Limb (tissue), 2 donors: ENCODE measurements at regions not wholly inside any gene's neighbourhood (a gene's known extent, or its start where the extent isn't known, plus 50 kb on each side); places are given as distances from the start of the nearest gene placed in this dataset.
"Not testable (repeated sequence)": the region's sequence is repeated elsewhere in the genome, so short reads cannot be mapped to it uniquely, and the experiment has no call there.

Experiments
- DNase-seq, 2 donors: peaks; one replicate each; pipeline ENCODE4 v3.0.0-alpha.2; 2016; ENCODE audit errors: extremely low spot score in 2 of 2

DNA sequence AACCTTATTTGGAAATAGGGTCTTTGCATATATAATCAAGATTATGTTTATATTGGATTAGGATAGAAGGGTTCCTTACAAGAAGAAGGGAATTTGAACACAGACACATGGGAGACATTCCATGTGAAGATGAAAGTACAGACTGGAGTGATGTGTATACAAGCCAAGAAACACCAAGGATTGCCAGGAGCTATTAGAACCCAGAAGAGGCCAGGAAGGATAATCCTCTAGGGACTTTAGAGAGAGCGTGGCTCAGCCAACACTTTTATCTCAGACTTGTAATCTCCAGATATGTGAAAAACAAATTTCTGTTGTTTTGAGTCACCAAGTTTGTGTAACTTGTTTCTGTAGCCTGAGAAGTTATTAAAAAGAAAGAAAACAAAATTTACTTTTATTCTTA lies 1173.9 kb upstream of the CITED2 start:
- no peak for DNase-seq

DNA sequence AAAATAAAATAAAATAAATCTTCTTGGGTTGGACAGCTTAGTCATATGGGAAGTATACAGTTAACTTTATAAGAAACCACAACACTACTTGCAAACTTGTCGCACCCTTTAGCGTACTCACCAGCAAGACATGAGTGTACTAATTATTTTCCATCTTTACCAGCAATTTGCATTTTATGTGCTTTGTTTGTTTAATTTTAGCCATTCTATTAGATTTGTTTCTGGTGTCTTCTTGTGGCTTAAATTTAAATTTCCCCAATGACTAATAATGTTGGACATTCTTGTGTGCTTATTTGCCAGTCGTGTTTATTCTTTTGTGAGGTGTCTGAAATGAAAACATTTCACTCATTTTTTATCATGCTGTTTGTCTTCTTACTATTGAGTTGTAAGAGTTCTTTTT lies 1172.2 kb upstream of the CITED2 start:
- DNase-seq, result no peak

DNA sequence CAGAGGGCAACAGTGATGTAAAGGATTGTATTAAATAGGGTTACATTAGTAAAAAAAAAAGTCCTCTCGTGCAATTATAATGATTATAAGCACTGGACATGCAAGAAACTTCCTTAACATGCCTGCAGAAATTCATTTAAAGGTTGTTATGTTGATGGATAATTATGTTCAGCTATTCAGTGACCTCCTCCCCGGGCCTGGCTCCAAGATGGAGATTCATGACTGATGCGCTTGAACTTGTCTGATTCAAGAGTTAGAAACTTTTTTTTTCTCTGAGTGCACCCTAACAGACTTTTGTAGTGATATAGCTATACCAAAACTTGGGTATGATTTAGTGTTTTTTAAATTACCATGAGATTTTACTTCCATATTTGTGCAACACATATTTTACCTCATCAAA lies 1170.0 kb upstream of the CITED2 start:
- no peak for DNase-seq

DNA sequence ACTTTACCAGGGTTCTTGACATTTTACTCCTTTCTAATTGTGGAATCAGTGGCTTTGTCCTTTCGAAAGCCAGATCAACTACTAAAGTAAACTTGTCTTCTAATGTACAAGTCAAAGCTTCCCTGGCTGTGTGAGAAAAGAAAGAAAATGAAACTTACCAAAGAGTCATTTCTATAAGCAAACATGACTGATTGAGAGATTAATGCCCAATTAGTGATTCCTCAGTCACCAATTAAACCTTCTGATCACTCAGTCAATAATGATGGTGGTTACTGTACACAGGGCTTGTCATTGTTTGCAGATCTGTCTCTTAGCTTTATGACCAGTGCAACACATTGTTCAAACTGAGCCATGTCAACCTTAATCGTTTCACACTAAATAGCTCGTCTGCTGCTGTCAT lies 1168.4 kb upstream of the CITED2 start:
- DNase-seq, result no peak

DNA sequence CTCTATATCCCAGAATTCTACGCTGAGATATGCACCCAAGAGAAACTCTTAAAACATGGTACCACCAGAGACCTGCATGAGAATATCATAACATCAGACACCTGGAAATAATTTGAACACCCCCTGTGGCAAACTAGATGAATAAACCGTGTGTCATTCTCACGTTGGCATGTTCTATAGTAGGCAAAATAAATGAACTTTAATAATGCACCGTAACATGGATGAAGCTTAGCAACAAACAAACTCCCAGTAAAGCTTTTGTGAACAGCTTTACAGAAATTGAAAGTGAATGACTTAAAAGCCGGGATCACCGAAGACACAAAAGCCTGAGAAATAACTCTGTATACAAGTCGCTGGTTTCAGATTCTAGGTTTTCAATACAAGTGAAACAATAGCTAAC lies 1166.8 kb upstream of the CITED2 start:
- DNase-seq, result no peak

DNA sequence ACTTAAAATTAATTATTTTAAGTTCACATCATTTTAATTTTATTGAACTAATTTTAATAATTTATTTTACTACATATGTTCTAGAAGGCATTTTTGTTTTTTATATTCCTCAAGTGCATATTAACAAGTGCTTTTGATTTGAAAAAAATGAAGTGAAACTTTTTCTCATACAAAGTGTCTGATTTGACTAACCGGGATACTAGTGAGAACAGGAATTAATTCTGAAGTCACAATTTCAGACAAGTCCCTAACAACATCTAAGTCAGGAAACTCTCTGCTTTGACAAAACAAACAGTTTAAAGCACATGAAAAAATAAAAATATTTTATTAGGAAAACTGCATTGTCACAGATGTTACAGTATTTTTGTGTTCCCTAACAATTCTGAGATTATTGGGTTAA lies 1166.3 kb upstream of the CITED2 start:
- no peak for DNase-seq

DNA sequence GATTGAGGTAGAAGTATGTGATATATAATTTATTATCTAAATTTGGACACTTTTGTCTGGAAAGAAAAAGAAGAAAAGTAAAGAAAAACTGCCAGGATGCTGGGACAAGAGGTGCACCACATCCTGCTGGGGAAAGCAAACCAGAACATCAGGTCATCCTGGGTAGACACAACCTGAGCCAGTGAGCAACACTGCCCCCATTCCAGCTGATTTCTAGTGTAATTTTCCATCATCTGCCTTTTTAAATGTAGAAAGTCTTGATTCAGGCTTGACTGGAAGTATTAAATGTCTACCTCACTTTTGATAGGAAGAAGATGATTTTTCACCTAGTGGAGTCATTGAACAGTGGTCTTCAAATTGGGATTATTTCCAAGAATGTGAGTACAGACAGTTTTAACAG lies 1164.5 kb upstream of the CITED2 start:
- no peak for DNase-seq

DNA sequence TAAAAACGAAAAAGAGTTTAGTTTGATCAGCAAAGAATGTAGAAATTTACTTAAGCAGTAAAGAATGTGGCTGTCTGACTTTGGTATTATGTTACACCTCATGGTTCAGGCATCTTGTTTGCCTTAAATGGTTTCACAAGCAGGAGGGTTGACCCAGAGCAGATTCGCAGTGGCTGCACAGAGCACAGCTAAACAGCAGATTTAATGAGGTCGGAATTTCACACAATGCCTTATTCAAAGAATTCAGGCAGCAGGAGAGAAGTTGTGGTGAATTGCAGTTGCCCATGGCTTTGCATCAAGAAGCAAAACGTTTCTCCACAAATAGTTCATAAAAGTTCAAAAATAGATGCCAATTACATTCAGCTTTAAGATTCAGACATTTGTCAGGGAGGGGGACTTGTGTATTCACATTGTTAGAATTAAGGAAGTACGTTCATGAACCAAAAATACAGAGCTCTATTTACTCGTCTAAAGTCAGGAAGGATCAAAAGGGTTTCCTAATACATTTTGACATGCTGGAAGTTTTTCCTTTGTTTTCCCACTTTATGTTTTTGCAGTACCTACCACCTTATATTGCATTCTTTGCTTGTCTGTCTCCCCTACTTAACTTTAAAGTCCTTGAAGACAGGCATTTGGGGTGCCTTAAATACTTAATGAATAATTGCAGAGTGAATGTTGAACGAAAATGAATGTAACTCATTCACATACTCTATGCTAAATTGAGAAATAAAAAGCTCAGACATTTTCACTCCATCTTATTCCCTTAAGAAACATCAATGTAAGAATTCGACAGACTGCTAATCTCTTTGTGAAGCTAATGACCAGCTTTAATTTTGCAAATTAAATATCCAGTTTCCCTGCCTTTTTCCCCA lies 1163.6 kb upstream of the CITED2 start:
- DNase-seq, result peak; percentile 32 to 72

DNA sequence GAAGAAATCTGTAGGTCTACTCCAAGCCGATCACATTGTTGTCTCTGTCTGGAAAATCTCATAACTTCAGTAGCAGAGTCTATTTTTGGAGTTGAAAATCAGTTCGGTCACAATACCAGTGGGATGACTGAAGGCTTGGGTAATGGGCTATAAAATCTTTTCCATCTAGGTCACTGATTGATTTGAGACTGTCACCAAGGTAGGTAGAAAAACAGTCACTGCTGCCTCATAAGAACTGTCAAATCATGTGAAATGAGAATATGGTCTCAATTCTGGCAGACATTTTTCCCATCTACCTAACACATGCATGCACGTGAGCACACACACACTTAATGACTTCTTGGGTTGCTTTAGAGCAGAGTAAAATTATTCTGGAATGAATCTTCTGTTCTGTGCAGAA lies 1162.8 kb upstream of the CITED2 start:
- peak in 1 of 2 donors; percentile 21 for DNase-seq

DNA sequence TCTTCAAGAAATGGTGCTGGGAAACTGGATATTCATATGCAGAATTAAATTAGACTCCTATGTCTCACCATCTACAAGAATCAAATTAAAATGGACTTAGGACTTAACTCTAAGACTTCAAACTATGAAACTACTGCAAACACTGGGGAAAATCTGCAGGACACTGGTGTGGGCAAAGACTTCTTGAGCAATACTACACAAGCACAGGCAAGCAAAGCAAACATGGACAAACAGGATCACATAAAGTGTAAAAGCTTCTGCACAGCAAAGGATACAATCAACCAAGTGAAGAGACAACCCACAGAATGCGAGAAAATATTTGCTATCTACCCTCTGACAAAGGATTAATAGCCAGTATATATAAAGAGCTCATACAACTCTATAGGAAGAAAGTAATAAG lies 1161.1 kb upstream of the CITED2 start:
- DNase-seq, result no peak

DNA sequence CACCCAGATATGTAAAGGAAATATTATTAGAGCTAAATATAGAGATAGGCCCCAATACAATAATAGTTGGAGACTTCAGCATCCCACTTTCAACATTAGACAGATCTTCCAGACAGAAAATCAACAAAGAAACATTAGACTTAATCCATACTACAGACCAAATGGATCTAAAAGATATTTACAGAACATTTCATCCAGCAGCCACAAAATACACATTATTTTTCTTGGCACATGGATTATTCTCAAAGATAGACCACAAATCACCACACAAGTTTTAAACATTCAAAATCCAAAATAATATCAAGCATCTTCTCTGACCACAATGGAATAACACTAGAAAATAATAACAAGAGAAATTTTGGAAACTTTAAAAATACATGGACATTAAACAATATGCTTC lies 1159.1 kb upstream of the CITED2 start:
- DNase-seq, result no peak

DNA sequence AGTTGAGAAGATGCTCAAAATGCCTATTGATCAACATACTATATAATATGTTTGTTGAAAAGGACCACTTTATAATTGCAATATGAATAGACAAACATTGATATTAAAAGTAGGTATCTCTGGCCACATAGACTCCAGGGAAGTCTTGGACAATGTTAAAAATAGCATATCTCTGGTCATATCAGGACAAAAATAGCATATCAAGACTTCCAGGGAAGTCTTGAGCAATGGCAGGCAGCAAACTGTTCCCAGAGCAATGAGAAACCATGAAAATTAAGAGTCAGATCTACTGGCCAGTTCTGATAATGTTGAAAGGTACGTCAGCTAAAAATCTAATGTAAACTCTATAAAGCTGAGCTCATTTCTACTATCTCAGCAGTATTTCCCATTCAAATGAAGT lies 1130.3 kb upstream of the CITED2 start:
- no peak for DNase-seq

DNA sequence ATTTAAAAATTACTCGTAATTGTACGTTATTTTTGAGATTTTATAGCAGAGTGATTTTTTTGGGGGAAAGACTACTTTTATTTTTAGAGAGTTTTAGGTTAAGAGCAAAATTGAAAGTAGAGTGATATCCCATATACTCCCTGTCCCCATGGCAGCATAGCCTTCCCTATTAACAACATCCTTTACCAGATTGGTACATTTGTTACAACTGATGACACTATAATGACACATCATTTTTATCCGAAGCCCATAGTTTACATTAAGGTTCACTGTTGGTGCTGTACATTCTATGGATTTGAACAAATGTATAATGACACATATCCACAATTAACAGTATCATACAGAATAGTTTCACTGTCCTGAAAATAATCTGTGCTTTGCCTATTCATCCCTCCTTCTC lies 1126.4 kb upstream of the CITED2 start:
- DNase-seq, result no peak

DNA sequence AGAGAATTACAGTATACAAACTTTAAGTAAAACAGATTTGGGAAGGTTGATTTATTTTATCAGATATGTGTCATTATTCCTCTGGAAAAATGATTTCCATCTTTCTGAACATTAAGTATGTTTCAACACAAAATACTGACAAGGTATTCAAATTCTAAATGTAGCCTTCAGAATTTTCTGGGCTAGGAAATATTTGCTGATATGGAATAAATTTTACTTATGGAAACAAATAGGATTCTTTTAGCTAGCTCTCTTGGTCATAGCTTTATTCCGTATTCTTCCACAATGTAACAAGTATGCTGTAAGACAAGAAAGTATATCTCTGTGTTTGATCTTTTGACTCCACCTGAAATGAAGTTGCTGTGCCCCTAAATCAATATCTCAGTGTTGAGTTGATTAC lies 1125.2 kb upstream of the CITED2 start:
- no peak for DNase-seq

DNA sequence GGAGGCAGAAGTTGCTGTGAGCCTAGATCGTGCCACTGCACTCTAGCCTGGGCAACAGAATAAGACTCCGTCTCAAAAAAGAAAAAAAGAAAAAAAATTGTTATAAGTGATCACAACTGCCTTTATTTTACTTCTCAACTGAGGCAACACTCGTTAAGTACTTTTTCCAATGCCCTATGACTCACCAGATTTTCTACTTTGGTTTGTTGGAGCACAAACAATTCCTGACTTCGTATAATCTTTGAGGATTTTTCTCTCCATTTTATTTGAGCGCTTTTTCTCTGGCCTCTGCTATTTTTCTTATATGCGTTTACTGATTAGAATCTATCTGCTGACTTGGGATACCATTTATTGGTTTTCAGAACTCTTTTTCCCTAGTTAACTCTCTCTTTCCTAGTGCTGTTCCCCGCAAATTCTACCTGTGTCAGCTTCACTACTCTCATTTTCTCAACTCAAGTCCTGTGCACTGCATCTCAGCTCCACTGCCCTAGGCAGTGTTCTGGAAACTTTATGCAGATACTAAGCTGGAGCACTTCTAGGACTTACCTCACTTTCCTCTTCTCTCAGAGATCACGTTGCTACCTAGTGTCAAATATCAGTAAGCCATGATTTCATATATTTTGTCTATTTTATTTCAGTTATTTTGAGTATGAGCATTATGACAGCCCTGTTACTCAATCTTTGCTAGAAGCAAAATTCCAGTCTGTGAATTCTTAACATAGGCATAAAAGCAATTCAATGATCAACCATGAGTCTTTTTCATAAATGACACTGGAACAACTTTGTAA lies 1120.1 kb upstream of the CITED2 start:
- no peak for DNase-seq

DNA sequence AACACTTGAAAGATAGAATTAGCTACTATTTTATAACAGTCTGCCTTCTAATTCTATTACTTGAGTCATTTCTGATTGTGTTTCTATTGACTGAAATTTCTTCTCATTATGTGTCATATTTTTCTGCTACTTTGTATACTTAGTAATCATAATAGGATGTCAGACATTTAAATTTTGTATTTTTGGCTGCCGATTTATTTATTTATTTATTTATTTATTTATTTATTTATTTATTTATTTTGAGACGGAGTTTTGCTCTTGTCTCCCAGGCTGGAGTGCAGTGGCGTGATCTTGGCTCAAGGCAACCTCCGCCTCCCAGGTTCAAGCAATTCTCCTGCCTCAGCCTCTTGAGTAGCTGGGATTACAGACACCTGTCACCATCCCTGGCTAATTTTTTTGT lies 1119.0 kb upstream of the CITED2 start:
- DNase-seq, result not testable (repeated sequence)

DNA sequence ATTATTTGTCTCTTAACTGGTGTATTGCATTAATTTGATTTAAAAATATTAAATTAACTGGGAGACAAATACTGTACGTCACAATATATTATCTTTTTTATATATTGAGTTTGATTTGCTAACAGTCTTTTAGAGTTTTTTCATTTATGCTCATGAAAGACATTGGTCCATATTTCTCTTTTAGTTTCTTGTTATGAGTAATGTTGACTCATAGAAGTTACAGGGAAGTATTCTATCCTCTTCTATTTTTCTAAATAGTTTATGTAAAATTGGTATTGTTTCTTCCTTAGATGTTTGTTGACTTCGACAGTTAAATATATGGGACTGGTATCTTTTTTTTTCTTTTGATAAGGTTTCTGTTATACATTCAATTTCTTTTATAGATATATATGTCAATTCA lies 1115.6 kb upstream of the CITED2 start:
- DNase-seq, result no peak

DNA sequence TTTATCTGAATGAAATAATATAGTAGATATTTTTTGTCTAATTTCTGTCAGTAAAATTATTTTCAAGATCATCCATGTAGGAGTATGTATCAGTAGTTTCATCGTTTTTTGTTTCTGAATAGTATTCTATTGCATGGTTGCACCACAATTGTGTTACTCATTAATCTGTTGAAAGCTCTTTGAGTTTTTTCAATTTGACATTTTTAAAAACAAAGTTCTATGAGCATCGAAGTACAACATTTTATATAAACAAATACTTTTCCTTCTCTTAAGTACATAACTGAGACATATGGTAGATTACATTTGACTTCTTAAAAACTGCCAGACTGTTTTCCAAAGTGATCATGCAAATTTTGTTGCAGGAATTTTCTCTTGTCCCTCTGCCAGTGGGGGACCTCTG lies 1113.1 kb upstream of the CITED2 start:
- DNase-seq, result no peak

DNA sequence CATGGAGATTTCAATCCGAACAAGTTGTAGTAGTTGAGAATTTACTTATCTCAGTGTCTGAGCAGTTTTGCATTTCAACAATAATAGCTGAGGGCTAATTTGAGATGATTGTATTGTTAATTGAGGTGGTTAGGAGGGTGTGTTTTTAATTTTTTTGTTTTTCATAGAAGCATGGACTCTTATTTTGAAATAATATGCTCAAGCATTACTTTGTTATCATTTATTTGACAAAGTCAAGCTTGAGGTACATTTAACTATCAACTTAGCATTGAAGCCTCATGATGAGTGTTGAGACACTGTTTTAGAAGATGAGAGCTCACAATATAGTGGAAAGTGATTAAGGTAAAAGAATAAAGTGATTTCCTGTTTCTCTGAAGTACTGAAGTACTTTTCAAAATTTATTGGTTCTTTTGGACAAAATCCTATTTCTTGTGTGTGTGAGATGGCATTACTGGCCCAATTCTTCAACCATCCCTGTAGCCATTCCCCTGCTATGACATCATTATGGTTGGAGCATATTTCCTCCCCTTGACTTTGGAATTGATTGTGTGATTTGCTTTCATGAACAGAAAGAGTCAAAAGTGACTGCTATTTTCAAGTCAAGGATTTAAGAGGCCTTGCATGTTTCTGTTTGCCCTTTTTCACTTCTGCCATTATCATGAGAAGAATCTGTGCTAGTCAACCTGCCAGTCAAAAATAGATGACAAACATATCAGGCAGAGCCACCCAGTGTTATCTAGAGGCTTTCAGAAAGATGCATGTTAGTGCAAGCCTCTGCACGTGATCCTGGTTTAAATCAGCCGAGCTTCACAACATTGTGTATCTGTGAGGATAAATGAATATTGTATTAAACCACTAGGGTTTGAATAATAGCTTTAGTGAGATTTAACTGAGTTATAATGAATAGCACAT lies 1112.3 kb upstream of the CITED2 start:
- no peak for DNase-seq

DNA sequence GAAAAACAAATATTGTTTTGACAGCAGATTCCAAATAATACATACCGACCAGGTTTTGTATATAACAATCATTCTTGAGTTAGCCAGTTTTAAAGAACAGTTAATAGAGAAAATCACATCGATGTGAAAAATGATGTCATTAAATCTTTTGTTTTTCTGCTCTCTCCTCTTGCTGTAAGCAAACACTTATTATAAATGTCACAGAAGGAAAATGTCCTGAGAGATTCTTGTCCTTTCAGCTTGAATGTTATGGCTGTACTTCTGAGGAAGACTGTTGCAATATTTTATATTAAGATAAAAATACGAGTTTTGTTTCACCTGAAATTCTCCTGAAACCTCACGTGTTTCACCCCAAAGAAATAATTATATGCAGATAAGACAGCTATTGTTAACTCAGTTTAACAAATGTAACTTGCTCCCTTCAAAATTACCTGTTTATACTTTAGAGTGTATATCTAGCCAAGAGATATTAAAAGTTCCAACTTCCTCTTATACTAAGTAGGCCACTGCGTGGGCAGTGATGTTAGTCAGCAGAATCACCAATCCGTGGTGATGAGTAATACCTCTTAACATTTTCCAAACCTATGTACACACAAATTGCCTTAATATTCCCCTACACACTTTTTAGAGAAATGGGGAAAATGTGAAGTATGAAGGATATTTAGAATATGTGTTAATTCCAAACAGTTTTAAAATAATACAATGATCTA lies 1111.4 kb upstream of the CITED2 start:
- DNase-seq, result no peak

DNA sequence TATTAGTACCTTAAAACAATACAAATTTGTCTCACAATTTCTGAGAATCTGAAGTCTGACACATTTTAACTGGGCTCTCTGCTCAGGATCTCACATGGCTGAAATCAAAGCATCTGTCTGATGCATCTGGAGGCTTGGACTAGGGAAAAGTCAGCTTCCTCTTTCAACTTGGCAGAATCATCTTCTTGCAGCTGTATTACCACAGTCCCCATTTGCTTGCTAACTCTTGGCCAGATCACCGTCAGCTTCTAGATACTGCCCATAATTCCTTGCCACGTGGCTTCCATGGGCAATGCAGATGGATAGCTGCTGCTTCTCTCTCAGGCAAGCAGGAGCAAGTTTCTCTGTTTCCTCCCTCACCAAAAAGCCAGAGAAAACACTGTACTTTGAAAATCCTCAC lies 1106.4 kb upstream of the CITED2 start:
- DNase-seq, result peak in 1 of 2 donors; percentile 54
